Activated T-helper 2 cell treated with anti-CD3 and anti-CD28 coated beads, Interferon-gamma antibody, Interleukin-2, Interleukin-4, amounts not matched to agents 10 μg/mL and 5 μg/mL and 100 μg/mL, durations not matched to agents 14 hours and 24 hours and 36 hours (primary cell): ENCODE measurements at regions not wholly inside any gene's neighbourhood (a gene's known extent, or its start where the extent isn't known, plus 50 kb on each side); places are given as distances from the start of the nearest gene placed in this dataset.
"Not testable (repeated sequence)": the region's sequence is repeated elsewhere in the genome, so short reads cannot be mapped to it uniquely, and the experiment has no call there.

Experiments
- DNase-seq: peaks from one replicate; pipeline ENCODE4 v3.0.0; 2021; ENCODE audit warnings: low spot score
- H3K27ac Mint-ChIP-seq: one replicate; pipeline ENCODE4 v1.8.0; 2021; ENCODE audit warnings: mixed read lengths
- H3K27me3 Mint-ChIP-seq: one replicate; pipeline ENCODE4 v1.8.0; 2021; ENCODE audit warnings: low read depth, mixed read lengths
- H3K36me3 Mint-ChIP-seq: one replicate; pipeline ENCODE4 v1.8.0; 2021; ENCODE audit warnings: low read depth, mixed read lengths
- H3K4me1 Mint-ChIP-seq: one replicate; pipeline ENCODE4 v1.8.0; 2021; ENCODE audit warnings: low read depth, mixed read lengths
- H3K4me3 Mint-ChIP-seq: one replicate; pipeline ENCODE4 v1.8.0; 2021; ENCODE audit warnings: low read depth, mild to moderate bottlenecking, moderate library complexity, mixed read lengths
- H3K9me3 Mint-ChIP-seq: one replicate; pipeline ENCODE4 v1.8.0; 2021; ENCODE audit warnings: mixed read lengths
- intact Hi-C: fragments of 100-400 bp; cut with micrococcal nuclease; formaldehyde crosslinking; loops from one replicate; pipeline ENCODE4 v1.15.1; 2023

GRCh38 chr2:210991107-210991506 lies 434.7 kb downstream of the CPS1 start:
- peaks cover 15% of the 10 kb centered on the region for H3K9me3 Mint-ChIP-seq
- no peak overlapping the region for H3K27ac Mint-ChIP-seq
- no peaks in the 10 kb centered on the region for H3K4me1 Mint-ChIP-seq
- no peak for DNase-seq
- no peaks in the 10 kb centered on the region for H3K36me3 Mint-ChIP-seq
- intact Hi-C loops: no loop called here
- H3K4me3 Mint-ChIP-seq: no peak overlapping the region
- H3K27me3 Mint-ChIP-seq: no peaks in the 10 kb centered on the region

GRCh38 chr2:210994104-210994503 lies 437.7 kb downstream of the CPS1 start:
- Mint-ChIP-seq H3K4me1 (no peaks in the 10 kb centered on the region), H3K4me3 (no peak overlapping the region), H3K27ac (no peak overlapping the region), H3K9me3 (peaks cover 6% of the 10 kb centered on the region), H3K36me3 (no peaks in the 10 kb centered on the region), H3K27me3 (no peaks in the 10 kb centered on the region)
- DNase-seq: no peak
- intact Hi-C loops: no loop called here

- Mint-ChIP-seq H3K4me1 (no peaks in the 10 kb centered on the region), H3K4me3 (no peak overlapping the region), H3K36me3 (no peaks in the 10 kb centered on the region), H3K27ac (no peak overlapping the region), H3K27me3 (no peaks in the 10 kb centered on the region), H3K9me3 (peaks cover 5% of the 10 kb centered on the region)
- intact Hi-C loops: no loop called here
- no peak for DNase-seq
Measured at GRCh38 chr2:210997373-210997772, 441.0 kb downstream of the CPS1 start.

GRCh38 chr2:210998334-210998733 lies 441.9 kb downstream of the CPS1 start:
- Mint-ChIP-seq H3K4me1 (no peaks in the 10 kb centered on the region), H3K27ac (no peak overlapping the region), H3K4me3 (no peak overlapping the region), H3K9me3 (peaks cover 5% of the 10 kb centered on the region), H3K36me3 (no peaks in the 10 kb centered on the region), H3K27me3 (no peaks in the 10 kb centered on the region)
- DNase-seq: no peak
- intact Hi-C loops: no loop called here

- no peak overlapping the region for H3K27ac Mint-ChIP-seq
- no peaks in the 10 kb centered on the region for H3K27me3 Mint-ChIP-seq
- H3K36me3 Mint-ChIP-seq: no peaks in the 10 kb centered on the region
- H3K4me1 Mint-ChIP-seq: no peaks in the 10 kb centered on the region
- H3K9me3 Mint-ChIP-seq: no peaks in the 10 kb centered on the region
- no peak overlapping the region for H3K4me3 Mint-ChIP-seq
- intact Hi-C loops: no loop called here
- no peak for DNase-seq
Measured at GRCh38 chr2:211014376-211014775, 458.0 kb downstream of the CPS1 start.

- intact Hi-C loops: no loop called here
- no peak overlapping the region for H3K27ac Mint-ChIP-seq
- DNase-seq: no peak
- H3K4me1 Mint-ChIP-seq: no peaks in the 10 kb centered on the region
- H3K36me3 Mint-ChIP-seq: no peaks in the 10 kb centered on the region
- no peaks in the 10 kb centered on the region for H3K27me3 Mint-ChIP-seq
- no peaks in the 10 kb centered on the region for H3K9me3 Mint-ChIP-seq
- no peak overlapping the region for H3K4me3 Mint-ChIP-seq
Measured at GRCh38 chr2:211014906-211015305, 458.5 kb downstream of the CPS1 start.

GRCh38 chr2:211025089-211025488 lies 468.7 kb downstream of the CPS1 start:
- H3K27ac Mint-ChIP-seq, H3K4me3 Mint-ChIP-seq, H3K36me3 Mint-ChIP-seq, DNase-seq, H3K4me1 Mint-ChIP-seq, H3K27me3 Mint-ChIP-seq, intact Hi-C loops: not testable (repeated sequence)
- H3K9me3 Mint-ChIP-seq: peaks cover 33% of the 10 kb centered on the region

DNA sequence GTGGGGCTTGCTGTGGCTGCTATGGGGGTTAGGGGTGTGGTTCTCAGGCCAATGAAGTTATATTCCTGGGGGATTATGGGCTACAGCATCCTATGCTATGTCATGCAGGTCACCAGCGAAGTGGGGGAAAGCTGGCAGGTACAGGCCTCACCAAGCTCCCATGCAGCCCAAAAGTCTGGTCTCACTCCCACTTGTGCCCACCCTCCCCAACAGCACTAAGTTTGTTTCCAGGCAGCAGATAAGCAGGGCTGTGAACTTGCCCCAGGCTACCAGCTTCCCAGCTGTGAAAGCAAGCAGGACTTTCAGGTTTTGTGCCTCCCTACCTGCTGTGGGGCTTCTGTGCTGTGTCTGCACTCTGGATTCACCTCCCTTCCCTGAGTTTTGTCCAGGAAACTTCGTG lies 469.7 kb downstream of the CPS1 start:
- Mint-ChIP-seq H3K27me3 (no peaks in the 10 kb centered on the region), H3K27ac (no peak overlapping the region), H3K36me3 (no peaks in the 10 kb centered on the region), H3K4me1 (no peaks in the 10 kb centered on the region), H3K4me3 (no peak overlapping the region), H3K9me3 (peaks cover 33% of the 10 kb centered on the region)
- DNase-seq: no peak
- intact Hi-C loops: no loop called here

GRCh38 chr2:211027976-211028375 lies 471.6 kb downstream of the CPS1 start:
- H3K27me3 Mint-ChIP-seq: no peaks in the 10 kb centered on the region
- intact Hi-C loops: no loop called here
- no peak overlapping the region for H3K27ac Mint-ChIP-seq
- H3K36me3 Mint-ChIP-seq: no peaks in the 10 kb centered on the region
- no peaks in the 10 kb centered on the region for H3K4me1 Mint-ChIP-seq
- no peak for DNase-seq
- no peak overlapping the region for H3K4me3 Mint-ChIP-seq
- H3K9me3 Mint-ChIP-seq: peaks cover 24% of the 10 kb centered on the region

- Mint-ChIP-seq H3K27me3 (no peaks in the 10 kb centered on the region), H3K4me1 (no peaks in the 10 kb centered on the region)
- intact Hi-C loops: loop anchor here (2.0 kb wide), 1 partner anchor 417 kb away; no protein-coding TSS in a partner anchor
Measured at GRCh38 chr2:211033765-211034164, 477.4 kb downstream of the CPS1 start.

DNA sequence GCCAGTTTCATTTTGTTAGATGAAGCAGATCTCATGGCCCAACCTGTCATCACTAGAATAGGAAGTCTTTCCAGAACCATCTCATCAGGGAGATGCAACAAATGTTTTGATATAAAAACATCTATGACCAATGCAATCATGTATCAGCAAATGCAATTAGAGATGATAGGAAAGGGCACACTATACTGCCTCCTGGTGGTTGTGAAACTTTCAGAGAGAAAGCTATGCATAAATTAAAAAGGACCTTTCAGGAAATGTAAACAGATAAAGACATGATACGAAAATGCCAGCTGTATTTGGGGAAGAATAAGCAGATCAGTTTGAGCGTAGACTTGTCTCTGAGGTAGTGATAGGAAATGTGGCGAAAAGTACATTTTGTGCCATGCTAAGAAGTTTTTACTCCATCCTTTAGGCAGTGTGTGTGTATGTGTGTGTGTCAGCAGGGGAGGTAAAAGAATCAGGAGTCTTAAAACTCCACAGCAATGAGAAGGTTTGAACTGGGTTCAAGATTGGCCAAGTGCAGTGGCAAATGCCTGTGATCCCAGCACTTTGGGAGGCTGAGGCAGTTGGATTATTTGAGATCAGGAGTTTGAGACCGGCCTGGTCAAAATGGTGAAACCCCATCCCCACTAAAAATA lies 479.3 kb downstream of the CPS1 start:
- Mint-ChIP-seq H3K36me3 (no peaks in the 10 kb centered on the region), H3K27ac (no peak overlapping the region), H3K4me3 (no peak overlapping the region), H3K4me1 (no peaks in the 10 kb centered on the region), H3K27me3 (no peaks in the 10 kb centered on the region), H3K9me3 (no peaks in the 10 kb centered on the region)
- intact Hi-C loops: loop anchor here (2.0 kb wide), 1 partner anchor 419 kb away; no protein-coding TSS in a partner anchor
- DNase-seq: no peak

More at GRCh38 chr2:211033765-211034164, 477.4 kb downstream of the CPS1 start:
- Mint-ChIP-seq H3K9me3 (no peaks in the 10 kb centered on the region), H3K4me3 (no peak overlapping the region), H3K27ac (no peak overlapping the region), H3K36me3 (no peaks in the 10 kb centered on the region)
- no peak for DNase-seq

GRCh38 chr2:211045025-211045424 lies 488.6 kb downstream of the CPS1 start:
- Mint-ChIP-seq H3K36me3 (no peaks in the 10 kb centered on the region), H3K27ac (no peak overlapping the region), H3K4me1 (no peaks in the 10 kb centered on the region), H3K27me3 (no peaks in the 10 kb centered on the region), H3K9me3 (no peaks in the 10 kb centered on the region), H3K4me3 (no peak overlapping the region)
- no peak for DNase-seq
- intact Hi-C loops: no loop called here

DNA sequence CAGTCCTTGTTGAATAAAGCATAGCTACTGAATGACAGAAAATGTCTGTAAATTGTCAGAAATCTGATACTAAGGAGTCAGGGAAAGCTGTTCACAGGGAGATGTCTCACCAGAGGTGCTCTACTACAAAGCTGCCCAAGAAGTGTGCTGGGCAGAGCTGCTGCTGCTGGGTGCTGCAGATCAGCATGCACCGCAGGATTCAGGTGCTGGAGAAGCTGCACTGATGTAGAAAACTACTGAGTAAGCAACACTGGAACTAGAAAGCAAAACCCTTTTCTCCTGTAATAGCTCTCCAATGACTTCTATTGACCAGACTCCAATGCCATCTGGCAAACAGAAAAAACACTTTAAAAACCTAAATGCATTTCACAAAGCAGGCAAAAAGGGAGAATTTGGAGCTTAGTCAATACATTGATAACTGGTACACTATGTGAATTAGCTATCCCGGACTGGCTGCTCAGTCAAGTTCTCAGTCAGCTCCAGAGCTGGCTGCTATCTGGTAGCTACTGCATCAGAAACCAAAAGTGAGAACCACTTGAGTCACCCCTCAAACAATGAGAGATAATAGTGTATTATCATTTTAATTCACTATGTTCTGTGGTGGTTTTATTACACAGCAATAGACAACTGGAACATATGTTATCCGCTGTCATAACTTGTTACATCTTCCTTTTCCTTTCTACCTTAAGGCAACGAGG lies 493.1 kb downstream of the CPS1 start:
- H3K36me3 Mint-ChIP-seq: no peaks in the 10 kb centered on the region

More for the DNA sequence above, 493.1 kb downstream of the CPS1 start:
- no peak overlapping the region for H3K4me3 Mint-ChIP-seq
- intact Hi-C loops: no loop called here
- DNase-seq: no peak
- no peaks in the 10 kb centered on the region for H3K9me3 Mint-ChIP-seq
- H3K27ac Mint-ChIP-seq: no peak overlapping the region
- no peaks in the 10 kb centered on the region for H3K27me3 Mint-ChIP-seq
- no peaks in the 10 kb centered on the region for H3K4me1 Mint-ChIP-seq
